HG03280 (cell line): ENCODE measurements at regions not wholly inside any gene's neighbourhood (a gene's known extent, or its start where the extent isn't known, plus 50 kb on each side); places are given as distances from the start of the nearest gene placed in this dataset.
A peak's percentile ranks its signal among the peaks of the same experiment; 100 is the strongest.
"Not testable (repeated sequence)": the region's sequence is repeated elsewhere in the genome, so short reads cannot be mapped to it uniquely, and the experiment has no call there.

Source experiments
- ATAC-seq: cut with Tn5 transposase; IDR thresholded peaks from one replicate; pipeline ENCODE4 v1.9.1; 2021; ENCODE audit warnings: mild to moderate bottlenecking, moderate library complexity; ENCODE audit not compliant: unreplicated experiment

DNA sequence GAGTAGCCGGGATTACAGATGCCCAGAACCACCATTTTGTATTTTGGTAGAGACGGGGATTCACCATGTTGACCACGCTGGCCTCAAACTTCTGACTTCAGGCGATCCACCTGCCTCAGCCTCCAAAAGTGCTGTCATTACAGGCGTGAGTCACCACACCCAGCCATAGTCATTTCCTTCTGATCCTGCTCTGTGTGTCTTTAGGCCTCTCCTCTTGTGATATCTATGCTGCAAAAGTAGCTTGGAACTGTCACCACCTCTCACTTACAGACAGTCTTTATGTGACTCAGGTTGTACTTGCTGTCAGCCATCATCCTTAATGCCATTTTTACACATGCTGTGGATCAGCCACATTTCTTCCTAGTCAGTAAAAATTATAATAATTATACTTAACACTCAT is 286.3 kb downstream of the CDY2B start:
- not testable (repeated sequence) for ATAC-seq

DNA sequence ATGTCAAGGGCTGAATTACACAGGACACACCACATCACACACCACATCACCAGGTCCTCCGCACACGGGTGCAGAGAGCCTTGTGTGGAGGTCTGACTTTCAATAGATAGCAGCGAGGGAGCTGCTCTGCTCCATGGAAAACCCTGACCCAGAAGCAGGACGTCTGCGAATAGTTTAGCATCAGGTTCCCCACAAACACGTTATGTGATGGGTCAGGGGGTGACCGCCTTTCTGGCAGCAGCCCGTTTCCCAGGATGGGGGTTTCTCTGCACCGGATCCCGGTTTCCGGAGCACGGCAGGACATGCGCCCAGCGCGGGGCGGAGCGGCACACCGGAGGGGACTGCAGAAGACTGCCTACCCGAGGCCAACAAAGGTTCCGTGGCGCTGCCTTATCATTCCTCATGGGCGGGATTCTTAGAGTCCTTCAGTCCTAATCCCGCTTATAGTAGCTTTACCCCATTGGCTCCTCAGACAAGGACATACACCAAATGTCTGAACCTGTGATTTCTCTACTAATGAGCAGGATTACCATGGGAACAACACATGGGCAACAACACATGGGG is 300.0 kb downstream of the CDY2B start:
- ATAC-seq, result not testable (repeated sequence)

DNA sequence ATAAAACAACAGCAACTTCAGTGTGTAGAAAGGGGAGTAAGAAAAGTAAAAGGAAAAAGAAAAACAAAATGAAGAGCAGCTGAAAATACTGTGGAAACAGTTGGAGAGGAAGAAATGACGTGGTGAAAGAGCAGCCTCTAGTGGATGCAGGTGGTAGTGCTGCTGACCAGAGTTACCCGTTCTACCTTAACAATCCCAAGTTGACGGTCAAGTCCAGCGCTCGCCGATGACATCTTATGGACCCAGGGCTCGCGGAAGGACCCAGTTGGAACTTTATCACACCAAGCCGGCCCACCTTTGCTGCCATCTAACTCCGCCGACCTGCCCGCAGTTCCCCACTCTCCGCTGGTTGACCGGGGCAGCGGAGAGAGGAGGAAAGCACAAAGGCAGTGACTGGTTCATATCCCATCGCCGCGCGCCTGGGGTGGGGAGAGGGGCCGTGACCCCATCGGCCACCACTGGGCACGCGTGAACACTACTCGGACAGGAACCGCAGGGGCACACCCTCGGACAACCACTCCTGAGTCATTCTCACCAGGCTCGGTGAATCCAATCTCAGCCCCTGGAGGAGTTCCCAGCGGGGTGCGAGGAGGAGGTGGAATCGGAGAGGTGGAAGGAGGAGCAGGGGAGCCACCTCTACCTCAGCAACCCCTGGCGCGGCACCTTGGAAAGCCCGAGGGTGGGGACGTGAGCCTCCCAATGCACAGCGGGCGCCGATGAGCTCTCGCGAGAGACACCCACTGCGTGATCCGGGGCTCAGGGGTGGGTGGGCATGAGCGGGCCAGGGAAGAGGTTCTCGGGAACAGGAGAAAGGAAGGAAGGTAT is 300.7 kb downstream of the CDY2B start:
- peak; percentile 80 for ATAC-seq

DNA sequence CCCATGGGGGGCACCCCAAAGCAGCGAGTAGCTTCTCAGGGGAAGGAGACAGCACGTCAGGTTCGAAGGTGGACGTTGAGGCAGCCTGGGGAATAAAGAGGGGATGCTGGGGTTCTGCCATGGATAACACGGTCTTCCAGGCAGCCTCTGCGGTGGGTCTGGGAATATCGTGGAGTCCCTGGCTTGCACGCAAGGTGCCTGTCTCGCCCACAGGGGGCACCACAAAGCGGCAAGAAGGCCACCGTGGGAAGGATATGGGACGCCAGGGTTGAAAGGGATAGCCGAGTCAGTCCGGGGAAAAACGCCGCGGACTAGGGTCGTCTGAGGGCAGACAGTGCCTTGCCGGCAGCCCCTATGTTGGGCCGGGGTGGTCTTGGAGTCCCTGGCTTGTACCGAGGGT is 316.9 kb downstream of the CDY2B start:
- not testable (repeated sequence) for ATAC-seq
